Duodenal mucosa (tissue), 2 donors: ENCODE measurements at regions not wholly inside any gene's neighbourhood (a gene's known extent, or its start where the extent isn't known, plus 50 kb on each side); places are given as distances from the start of the nearest gene placed in this dataset.

Experiments used
- H3K27ac ChIP-seq: one replicate; pipeline ENCODE4 v1.7.0; 2013; ENCODE audit warnings: low read depth, low read length
- H3K27me3 ChIP-seq, 2 donors: one replicate each; pipeline ENCODE4 v1.7.0; 2013; ENCODE audit warnings: low read length in 2 of 2, control low read depth in 1 of 2; ENCODE audit not compliant: insufficient read depth in 2 of 2, control insufficient read depth in 1 of 2
- H3K36me3 ChIP-seq, 2 donors: one replicate each; pipeline ENCODE4 v1.7.0; 2013; ENCODE audit warnings: low read length in 2 of 2, control low read depth in 1 of 2; ENCODE audit not compliant: insufficient read depth in 2 of 2, control insufficient read depth in 1 of 2
- H3K4me1 ChIP-seq, 2 donors: one replicate each; pipeline ENCODE4 v1.7.0; 2013; ENCODE audit warnings: low read length in 2 of 2, control low read depth in 1 of 2; ENCODE audit not compliant: insufficient read depth in 2 of 2, control insufficient read depth in 1 of 2
- H3K4me3 ChIP-seq, 2 donors: one replicate each; pipeline ENCODE4 v1.7.0; 2013; ENCODE audit warnings: low read length in 2 of 2, low read depth in 1 of 2
- H3K9ac ChIP-seq, 2 donors: one replicate each; pipeline ENCODE4 v1.7.0; 2013; ENCODE audit warnings: low read length in 2 of 2, low read depth in 1 of 2
- H3K9me3 ChIP-seq, 2 donors: one replicate each; pipeline ENCODE4 v1.7.0; 2013; ENCODE audit warnings: low read length in 2 of 2, control low read depth in 1 of 2; ENCODE audit not compliant: control insufficient read depth in 1 of 2

DNA sequence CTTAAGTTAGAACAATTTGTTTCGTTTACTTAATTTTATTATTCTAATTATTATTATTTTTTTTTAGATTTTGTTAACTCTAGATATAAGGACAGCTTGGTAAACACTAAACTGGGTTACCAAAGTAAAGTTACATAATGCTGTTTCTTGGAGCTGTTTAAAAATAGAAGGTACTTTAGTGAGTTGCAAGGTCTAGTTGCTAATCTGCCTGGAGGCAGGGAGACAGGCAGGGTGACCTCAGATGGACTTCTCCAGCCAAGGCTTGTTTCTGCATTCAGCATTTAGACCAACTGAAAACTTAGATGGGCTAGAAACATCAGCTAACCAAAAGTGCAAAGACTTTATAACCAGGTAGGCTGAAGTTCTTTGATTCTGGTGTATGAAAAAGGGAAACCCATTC lies 336.4 kb upstream of the GRM7 start:
- Histone ChIP-seq H3K27ac (no peak overlapping the region), H3K4me3 (no peak overlapping the region), H3K27me3 (no peaks in the 10 kb centered on the region), H3K4me1 (no peaks in the 10 kb centered on the region), H3K36me3 (no peaks in the 10 kb centered on the region), H3K9ac (no peak overlapping the region), H3K9me3 (no peaks in the 10 kb centered on the region)

GRCh38 chr3:6526321-6526720 lies 334.6 kb upstream of the GRM7 start:
- Histone ChIP-seq H3K27ac (no peak overlapping the region), H3K27me3 (no peaks in the 10 kb centered on the region), H3K4me1 (no peaks in the 10 kb centered on the region)

GRCh38 chr3:6526861-6527260 lies 334.1 kb upstream of the GRM7 start:
- H3K9me3 ChIP-seq, result no peaks in the 10 kb centered on the region
- no peaks in the 10 kb centered on the region for H3K36me3 ChIP-seq
- H3K27me3 ChIP-seq, result no peaks in the 10 kb centered on the region
- H3K9ac ChIP-seq, result no peak overlapping the region
- no peak overlapping the region for H3K27ac ChIP-seq
- H3K4me3 ChIP-seq, result no peak overlapping the region
- no peaks in the 10 kb centered on the region for H3K4me1 ChIP-seq

More at GRCh38 chr3:6526321-6526720, 334.6 kb upstream of the GRM7 start:
- Histone ChIP-seq H3K4me3 (no peak overlapping the region), H3K9ac (no peak overlapping the region), H3K9me3 (no peaks in the 10 kb centered on the region), H3K36me3 (no peaks in the 10 kb centered on the region)

DNA sequence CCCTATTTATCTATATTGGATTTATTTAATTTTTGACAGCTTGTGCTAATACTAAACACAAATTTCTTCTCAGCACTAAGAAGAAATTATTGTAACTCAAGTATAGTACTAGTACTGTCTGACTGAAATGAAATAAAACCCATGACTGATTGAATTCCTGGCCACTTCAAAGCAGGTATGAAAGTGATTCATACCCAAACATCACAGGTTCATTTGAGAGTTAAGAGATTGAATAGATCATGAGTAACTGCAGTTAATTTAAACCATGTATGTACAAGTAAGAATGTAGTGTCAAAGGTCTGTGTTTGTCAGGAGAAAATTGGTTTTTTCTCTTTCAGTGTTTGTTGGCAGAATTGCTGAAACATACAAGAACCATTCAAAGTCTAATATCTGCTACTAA lies 332.0 kb upstream of the GRM7 start:
- H3K9ac ChIP-seq, result no peak overlapping the region
- H3K27ac ChIP-seq, result no peak overlapping the region
- no peak overlapping the region for H3K4me3 ChIP-seq
- H3K9me3 ChIP-seq, result no peaks in the 10 kb centered on the region
- H3K4me1 ChIP-seq, result no peaks in the 10 kb centered on the region
- H3K27me3 ChIP-seq, result no peaks in the 10 kb centered on the region
- H3K36me3 ChIP-seq, result no peaks in the 10 kb centered on the region

DNA sequence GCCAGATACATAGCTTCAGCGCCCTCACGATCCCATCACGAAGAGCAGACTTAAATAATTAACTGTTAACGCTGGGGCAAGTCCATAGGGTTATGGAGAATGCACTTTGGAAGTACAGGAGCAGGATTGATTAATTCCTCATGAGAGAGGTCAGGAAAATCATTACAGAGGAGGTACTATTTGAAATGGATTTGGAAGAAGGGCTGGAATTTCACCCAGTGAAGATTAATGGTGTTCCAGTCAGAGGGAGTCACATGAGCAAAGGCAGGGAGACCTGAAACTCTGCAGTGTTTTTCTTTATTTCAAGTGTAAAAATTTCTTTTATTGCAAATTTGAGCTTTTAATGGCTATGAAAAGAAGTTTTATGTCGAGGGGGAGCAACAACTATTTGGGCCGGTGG lies 329.8 kb upstream of the GRM7 start:
- Histone ChIP-seq H3K4me1 (no peaks in the 10 kb centered on the region), H3K9me3 (no peaks in the 10 kb centered on the region)

GRCh38 chr3:6532101-6532500 lies 328.8 kb upstream of the GRM7 start:
- Histone ChIP-seq H3K9ac (no peak overlapping the region), H3K4me1 (no peaks in the 10 kb centered on the region), H3K27ac (no peak overlapping the region), H3K36me3 (no peaks in the 10 kb centered on the region), H3K9me3 (no peaks in the 10 kb centered on the region), H3K4me3 (no peak overlapping the region), H3K27me3 (no peaks in the 10 kb centered on the region)

More for the DNA sequence above, 329.8 kb upstream of the GRM7 start:
- Histone ChIP-seq H3K27ac (no peak overlapping the region), H3K9ac (no peak overlapping the region), H3K36me3 (no peaks in the 10 kb centered on the region), H3K27me3 (no peaks in the 10 kb centered on the region), H3K4me3 (no peak overlapping the region)

DNA sequence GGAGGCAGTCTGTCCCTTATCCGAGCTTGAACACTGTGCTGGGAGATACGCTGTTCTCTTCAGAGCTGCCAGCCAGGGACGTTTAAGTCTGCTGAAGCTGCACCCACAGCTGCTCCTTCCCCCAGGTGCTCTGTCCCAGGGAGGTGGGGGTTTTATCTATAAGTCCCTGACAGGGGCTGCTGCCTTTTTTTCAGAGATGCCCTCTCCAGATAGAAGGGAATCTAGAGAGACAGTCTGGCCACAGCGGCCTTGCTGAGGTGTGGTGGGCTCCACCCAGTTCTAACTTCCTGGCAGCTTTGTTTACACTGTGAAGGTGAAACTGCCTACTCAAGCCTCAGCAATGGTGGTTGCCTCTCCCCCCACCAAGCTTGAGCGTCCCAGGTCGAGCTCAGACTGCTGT lies 319.9 kb upstream of the GRM7 start:
- Histone ChIP-seq H3K9me3 (no peaks in the 10 kb centered on the region), H3K27ac (no peak overlapping the region), H3K4me3 (no peak overlapping the region), H3K4me1 (no peaks in the 10 kb centered on the region), H3K36me3 (no peaks in the 10 kb centered on the region), H3K27me3 (no peaks in the 10 kb centered on the region), H3K9ac (no peak overlapping the region)

DNA sequence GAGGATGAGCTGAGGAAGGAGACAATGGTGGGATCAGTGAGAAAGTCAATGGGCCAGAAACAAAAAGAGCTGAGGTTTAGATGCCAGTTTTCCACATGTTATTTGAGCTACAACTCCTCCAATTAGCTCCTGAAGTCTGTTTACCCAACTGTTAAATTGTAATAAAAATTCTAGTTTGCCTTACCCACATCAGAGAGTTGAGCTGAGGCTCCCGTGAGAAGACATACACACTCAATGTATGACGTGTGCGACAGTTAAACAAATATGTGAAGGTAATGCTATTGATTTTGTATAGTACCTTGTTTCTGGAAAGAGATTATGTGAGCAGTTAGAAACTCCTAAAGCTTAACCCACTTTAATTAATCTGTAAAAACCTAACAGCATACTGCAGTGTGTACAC lies 318.1 kb upstream of the GRM7 start:
- H3K27me3 ChIP-seq, result no peaks in the 10 kb centered on the region
- H3K9ac ChIP-seq, result no peak overlapping the region
- no peaks in the 10 kb centered on the region for H3K4me1 ChIP-seq
- H3K27ac ChIP-seq, result no peak overlapping the region
- H3K9me3 ChIP-seq, result no peaks in the 10 kb centered on the region
- H3K36me3 ChIP-seq, result no peaks in the 10 kb centered on the region
- no peak overlapping the region for H3K4me3 ChIP-seq

DNA sequence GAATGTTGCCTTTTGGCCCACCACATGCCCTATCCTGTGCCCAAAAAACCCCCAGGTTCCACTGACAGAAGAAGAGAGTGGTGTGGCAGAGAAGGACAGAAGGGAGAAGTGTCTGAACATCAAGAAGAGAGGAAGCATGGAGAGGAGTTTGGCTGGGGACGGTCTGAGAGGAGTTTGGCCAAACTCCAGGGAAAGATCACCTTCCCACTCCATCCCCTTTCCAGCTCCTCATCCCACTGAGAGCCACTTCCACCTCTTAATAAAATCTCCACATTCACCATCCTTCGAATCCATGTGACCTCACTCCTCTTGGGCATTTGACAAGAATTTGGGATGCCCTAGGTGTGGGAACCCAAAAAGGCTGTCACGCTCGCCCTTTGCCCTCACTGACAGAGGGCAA lies 311.6 kb upstream of the GRM7 start:
- H3K36me3 ChIP-seq, result no peaks in the 10 kb centered on the region
- no peak overlapping the region for H3K4me3 ChIP-seq
- no peaks in the 10 kb centered on the region for H3K4me1 ChIP-seq
- peaks cover 0 to 8% of the 10 kb centered on the region in 2 donors for H3K9me3 ChIP-seq
- H3K27ac ChIP-seq, result no peak overlapping the region
- H3K27me3 ChIP-seq, result no peaks in the 10 kb centered on the region
- no peak overlapping the region for H3K9ac ChIP-seq

DNA sequence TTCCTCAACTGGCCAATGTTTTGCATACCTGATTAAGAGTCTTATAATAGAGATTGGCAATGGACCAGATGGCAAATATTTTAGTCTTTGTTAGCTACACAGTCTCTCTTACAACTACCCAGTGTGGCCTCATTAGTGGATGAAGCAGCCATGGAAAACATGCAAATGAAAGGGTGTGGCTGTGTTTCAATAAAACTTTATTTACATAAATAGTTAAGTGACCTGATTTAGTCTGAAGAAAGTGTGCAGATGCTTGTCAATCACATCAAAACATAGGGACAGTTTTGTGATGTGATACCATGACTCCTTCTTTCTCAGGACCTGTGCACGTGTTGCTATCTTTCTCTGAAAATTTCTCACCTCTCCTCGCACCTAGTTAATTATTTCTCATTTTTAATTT lies 309.8 kb upstream of the GRM7 start:
- Histone ChIP-seq H3K4me3 (no peak overlapping the region), H3K36me3 (no peaks in the 10 kb centered on the region), H3K9ac (no peak overlapping the region), H3K9me3 (peaks cover 0 to 8% of the 10 kb centered on the region in 2 donors), H3K27ac (no peak overlapping the region), H3K4me1 (no peaks in the 10 kb centered on the region), H3K27me3 (no peaks in the 10 kb centered on the region)

- no peaks in the 10 kb centered on the region for H3K36me3 ChIP-seq
These were observed 300.7 kb upstream of the GRM7 start for GRCh38 chr3:6560259-6560658.

More at GRCh38 chr3:6560259-6560658, 300.7 kb upstream of the GRM7 start:
- no peak overlapping the region for H3K4me3 ChIP-seq
- H3K27me3 ChIP-seq, result no peaks in the 10 kb centered on the region
- no peaks in the 10 kb centered on the region for H3K9me3 ChIP-seq
- no peak overlapping the region for H3K9ac ChIP-seq
- no peak overlapping the region for H3K27ac ChIP-seq
- H3K4me1 ChIP-seq, result no peaks in the 10 kb centered on the region
